Activated CD4-positive, alpha-beta T cell treated with anti-CD3 and anti-CD28 coated beads, Interleukin-2, Interleukin-4, amounts not matched to agents 100 ng/mL and 50 ng/mL, durations not matched to agents 16 hours and 8 hours (primary cell): ENCODE measurements at regions not wholly inside any gene's neighbourhood (a gene's known extent, or its start where the extent isn't known, plus 50 kb on each side); places are given as distances from the start of the nearest gene placed in this dataset.
"Not testable (repeated sequence)": the region's sequence is repeated elsewhere in the genome, so short reads cannot be mapped to it uniquely, and the experiment has no call there.

Experiments
- DNase-seq: peaks from one replicate; pipeline ENCODE4 v3.0.0-alpha.2; 2020; ENCODE audit warnings: low spot score

DNA sequence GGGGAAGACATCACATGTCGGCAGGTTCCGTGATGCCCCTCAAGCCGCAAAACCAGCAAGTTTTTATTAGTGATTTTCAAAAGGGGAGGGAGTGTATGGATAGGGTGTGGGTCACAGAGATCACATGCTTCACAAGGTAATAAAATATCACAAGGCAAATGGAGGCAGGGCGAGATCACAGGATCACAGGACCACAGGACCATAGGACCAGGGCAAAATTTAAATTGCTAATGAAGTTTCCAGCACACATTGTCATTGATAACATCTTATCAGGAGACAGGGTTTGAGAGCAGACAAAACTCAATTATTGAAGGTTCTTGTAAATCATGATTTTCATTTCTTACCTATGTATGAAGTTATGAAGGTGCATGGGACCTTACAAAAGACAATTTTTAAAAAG lies 106.5 kb downstream of the DIRAS2 start:
- not testable (repeated sequence) for DNase-seq

DNA sequence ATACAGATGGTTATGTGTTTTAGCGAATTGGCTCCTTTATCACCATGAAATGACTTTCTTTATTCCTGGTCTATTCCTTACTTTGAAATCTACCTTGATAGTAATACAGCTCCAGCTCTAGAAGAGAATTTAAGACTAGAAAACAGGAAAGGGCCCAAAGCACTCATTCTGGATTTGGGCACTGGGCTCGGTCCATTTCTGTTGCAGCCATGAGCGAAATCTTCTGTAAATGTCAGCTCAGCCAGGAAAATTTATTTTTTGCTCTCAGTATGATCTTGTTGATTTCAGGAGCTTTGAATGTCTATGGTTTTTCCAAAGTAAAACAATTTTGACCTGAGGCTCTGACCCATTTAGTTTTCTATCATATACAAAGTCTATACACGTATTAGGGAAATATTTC lies 104.1 kb downstream of the DIRAS2 start:
- DNase-seq: no peak

DNA sequence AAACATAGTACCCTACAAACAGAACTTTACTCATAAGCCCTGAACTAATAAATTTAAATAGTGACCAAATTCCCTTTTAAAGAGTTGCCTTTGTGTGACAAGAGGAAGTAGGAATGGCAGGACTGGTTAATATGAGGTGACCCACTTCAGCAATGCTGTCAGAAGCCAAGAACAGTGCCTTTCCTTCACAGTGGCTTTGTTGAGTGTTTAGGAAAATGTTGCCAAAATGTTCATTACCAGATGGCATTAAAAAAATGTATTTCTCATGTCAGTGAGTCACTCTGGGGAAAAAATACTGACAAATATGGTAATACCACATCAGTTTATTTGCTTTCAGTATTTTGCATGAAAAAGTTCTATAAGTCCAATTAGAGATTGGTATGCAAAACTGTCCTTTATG lies 103.3 kb downstream of the DIRAS2 start:
- no peak for DNase-seq

DNA sequence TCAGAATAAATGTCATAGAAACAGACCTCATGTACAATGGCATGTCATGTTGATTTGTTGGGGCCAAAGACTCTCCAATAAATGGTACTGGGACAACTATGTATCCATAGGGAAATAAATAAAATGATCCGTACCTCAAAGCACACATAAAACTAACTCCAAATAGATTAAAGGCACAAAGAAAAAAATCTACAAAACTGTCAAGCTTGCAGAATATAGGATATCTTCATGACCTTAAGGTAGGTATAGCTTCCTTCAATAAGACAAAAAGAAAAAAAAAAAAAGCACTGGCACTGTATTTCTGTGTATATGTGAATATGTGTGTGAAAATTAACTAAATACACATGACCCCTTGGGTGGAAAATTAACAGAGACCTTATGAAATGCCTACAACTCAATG lies 101.9 kb downstream of the DIRAS2 start:
- DNase-seq: no peak

DNA sequence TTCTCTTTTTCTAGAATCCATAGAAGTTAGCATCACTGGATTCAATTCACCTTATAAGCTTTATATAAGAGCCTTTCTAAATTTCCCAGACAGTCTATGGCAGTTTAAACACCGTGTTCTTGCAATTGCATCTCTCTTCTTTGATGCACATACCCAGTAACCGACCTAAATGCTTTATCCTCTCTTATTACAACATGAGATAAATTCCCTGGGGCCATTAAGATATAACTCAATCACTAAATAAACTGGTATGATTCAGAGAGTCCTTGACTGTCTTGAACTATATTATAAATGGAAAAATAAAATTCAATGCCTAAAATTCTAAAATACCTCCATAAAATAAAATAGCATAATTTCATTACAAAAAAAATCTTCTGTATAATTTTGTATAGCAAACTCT lies 98.1 kb downstream of the DIRAS2 start:
- DNase-seq: no peak

DNA sequence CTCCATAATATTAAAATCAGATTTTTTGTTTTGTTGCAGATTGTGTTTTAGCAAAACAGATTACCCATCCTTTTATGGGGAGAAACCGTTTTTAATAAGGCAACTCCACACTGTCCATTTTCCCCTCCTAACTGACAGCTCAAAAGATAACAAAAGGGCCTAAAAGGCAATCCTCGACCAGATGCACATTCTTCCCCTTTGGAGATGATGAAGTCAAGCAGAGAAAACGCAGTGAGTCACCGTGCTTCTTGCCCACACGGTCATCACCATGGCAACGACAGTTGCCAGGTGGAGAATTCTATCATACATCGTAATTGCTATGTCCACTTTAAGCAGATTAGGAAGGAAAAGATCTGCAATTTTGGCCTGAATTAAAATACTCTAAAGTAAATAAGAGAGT lies 96.4 kb downstream of the DIRAS2 start:
- DNase-seq: no peak

DNA sequence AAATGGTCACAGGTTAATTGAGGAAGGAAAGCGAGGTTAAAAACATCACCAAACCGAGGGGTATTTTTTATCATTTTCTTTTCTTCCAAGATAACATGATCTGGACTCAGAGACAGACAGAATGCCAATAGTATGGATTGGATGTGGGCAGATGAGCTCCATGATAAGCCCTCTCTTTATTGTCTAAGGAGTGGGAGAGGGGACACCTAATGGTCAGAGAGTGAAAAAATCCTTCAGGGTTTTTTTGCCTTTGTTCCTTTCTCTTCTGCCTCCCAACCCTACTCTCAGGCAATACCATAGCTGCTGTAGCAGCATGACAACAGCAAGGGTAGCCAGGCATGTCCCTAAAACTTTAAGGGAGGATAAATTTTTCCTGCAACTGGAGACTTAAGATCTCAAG lies 94.7 kb downstream of the DIRAS2 start:
- no peak for DNase-seq

DNA sequence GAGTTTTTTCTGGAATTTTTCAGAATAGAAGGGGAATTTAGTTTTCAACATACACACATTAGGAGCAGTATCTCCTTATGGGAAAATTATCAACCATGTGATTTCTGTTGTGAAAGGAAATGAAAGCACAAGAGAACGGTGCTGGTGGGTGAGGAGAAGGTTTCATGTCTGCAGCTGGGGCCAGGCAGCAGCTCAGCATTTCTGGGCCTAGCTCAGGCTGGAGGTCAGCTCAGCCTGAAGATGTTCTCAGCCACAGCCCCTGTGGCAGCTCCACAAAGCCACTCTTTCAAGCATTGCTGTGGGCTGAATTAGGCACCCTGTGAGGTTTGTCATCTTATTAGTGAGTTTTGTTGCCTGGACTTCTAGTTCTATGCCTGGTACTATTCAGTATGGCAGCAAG lies 90.3 kb downstream of the DIRAS2 start:
- DNase-seq: no peak

DNA sequence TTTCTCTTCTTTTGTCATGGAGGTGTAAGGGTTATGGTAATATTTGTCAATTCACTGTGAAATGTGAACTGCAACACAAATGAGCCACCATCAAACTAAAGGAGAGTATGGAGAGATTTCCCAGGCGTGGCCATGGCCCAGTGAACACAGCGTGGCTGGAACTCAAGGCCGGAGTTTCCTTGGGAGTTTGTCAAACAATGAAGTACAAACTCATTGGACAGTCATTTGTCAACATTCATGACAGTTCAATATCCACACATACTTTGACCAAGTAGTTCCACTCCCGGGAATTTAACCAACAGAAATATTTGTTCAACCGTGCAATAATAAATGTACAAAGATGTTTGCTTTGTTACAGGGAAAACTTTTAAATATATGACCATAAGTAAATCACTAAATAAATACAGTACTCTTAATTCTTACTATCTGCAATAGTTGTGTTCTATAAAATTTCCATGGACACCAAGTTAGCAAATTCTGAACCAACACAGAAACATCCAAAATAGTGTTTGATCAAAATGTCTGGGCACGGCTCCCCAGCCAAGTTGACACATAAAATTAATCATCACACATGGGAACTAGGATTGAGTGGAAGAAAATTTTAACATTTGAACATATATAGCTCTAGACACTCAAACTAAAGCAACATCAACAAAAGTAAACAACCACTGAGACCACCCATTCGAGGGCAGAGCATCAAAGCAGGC lies 87.1 kb downstream of the DIRAS2 start:
- no peak for DNase-seq

DNA sequence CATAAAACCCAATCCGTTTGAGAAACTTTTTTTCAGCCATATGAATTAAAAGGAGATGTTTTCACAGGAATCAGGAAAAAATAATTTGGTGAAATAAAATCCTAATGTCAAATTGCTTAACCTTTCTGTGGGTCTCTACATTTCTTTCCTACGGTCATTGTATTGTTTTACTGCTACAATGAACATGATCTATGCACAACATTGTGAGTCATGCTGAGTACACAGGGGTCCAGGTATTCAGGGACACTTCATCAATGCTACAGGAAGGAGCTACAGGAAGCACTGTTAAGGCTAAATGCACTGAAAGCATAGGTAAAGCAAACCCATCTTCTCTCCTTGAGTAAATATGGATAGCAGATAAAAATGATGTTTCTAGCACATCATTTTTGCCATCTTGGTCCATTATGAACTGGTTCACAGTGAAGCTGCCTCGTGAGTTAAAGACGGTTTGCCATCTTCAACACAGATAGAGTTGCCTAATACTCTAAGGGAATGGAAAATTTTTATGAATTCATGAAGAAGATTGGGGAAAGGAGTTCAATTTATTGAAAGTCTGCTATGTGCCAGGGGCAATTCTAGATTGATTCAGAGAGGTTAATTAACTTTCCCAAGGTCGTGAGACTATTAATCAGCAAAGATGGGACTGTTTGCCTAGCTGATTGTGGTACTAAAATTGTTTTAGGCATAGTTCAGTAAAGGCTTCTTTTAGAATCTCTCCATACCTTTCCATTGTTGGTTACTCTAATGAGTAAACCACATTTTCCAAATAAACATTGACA lies 85.5 kb downstream of the DIRAS2 start:
- DNase-seq: no peak

DNA sequence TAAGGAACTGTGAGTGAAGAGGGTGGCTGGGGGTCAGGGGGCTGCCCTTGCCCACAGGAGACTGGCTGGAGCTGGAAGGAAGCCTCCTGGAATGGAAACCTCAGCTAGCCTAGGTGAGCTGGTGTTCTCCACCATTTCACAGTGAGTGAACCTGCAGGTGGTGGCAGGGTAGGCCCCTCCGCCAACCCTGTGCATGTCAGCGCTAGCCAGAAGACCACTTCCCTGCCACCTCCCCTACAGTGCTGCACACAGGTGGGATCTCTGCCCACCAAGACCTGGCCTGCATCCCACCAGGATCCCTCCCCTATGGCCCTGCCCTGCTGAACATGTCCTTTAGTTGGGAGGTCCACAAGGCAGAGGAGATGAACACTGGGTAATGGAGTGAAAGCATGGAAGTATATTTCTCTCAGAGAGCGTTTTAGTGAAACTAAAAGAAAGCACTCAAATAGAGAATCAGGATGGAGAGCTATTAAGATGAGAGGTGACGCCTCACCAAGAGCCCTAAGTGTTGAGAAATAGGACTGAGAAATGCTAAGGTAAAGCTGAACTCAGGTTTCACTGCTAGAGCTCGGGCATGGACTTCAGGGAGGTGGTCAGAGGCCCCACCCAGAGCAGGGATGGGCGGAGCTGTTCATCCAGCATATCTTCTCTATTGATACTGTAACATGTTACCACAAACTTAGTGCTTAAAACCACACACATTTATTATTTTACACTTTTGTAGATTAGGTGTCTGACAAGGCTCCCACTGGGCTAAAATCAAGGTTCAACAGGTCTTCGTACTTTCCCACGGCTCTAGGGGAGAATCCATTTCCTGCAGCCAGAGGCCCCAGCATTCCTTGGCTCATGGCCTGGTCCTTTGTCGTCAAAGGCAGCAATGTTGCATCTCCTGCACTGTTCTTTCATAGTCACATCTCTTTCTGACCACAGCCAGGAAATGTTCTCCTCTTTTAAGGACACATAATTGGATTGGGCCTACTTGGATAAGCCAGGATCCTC lies 83.2 kb downstream of the DIRAS2 start:
- DNase-seq: no peak
